ENCODE measurements at regions not wholly inside any gene's neighbourhood (a gene's known extent, or its start where the extent isn't known, plus 50 kb on each side); places are given as distances from the start of the nearest gene placed in this dataset.

- TF ChIP-seq CTCF (IDR thresholded peaks at IDR 0.05; ENCODE audit: low read depth, low read length, poor library complexity, severe bottlenecking): no peak
- TF ChIP-seq EZH2phosphoT487 (IDR thresholded peaks at IDR 0.05; ENCODE audit: borderline replicate concordance, low read length): no peak
Observed at GRCh38 chr12:13849456-13849855, 131.9 kb downstream of the GRIN2B start.
